HG02981 (cell line): ENCODE measurements at regions not wholly inside any gene's neighbourhood (a gene's known extent, or its start where the extent isn't known, plus 50 kb on each side); places are given as distances from the start of the nearest gene placed in this dataset.

Experiments
- ATAC-seq: cut with Tn5 transposase; IDR thresholded peaks from one replicate; pipeline ENCODE4 v1.9.1; 2021; ENCODE audit warnings: mild to moderate bottlenecking, moderate library complexity; ENCODE audit not compliant: unreplicated experiment

DNA sequence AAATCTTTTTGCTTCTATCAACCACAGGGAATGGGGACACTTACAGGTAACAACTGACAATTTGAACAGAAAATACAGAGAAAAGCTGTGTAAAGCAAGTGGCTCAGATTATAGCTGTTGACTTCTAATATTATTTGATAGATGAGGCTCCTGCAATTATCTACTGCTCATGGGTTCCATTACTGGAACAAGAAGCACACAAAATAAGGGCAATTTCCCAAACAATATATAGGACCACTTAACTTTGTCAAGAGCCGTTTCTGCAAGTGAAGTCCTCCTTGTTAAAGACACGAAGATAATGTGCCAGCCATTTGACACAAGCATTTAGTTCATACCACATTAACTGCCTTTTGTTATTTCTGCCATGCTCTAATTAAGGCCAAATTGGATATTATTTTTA is 315.5 kb upstream of the ARID1B start:
- ATAC-seq: no peak

DNA sequence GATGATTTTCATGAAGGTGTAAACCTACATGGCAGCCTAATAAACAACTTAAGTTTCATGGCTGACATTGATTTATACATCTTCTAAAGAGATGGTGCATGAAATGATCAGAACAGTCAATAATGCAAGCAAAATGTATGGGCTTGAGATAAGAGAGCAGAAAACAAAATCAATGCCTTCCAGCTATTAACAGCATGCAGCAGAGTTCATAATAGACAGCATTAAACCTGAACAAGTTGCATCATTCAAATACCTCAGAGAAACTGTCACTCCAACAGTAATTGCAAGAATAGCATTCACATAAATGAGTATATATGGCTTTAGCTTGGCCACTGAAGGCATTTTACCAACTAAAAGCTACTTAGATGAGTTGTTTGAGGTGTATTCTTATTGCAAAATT is 319.6 kb upstream of the ARID1B start:
- ATAC-seq: no peak

DNA sequence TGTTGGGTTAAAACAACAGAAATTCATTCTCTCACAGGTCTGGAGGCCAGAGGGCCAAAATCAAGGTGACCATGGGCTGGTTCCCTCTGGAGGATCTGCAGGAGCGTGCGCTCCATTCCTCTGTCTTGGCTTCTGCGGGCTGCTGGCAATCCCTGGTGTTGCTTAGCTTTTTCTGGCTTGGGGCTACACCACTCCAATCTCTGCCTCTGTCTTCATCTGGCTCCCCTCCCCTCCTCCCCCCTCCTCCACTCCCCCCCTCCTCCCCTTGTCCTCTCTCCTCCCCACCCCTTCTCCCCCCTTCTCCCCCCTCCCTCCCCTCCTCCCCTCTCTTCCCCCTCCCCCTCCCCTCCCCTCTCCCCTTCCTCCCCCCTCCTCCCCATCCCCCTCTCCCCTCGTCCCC is 321.3 kb upstream of the ARID1B start:
- ATAC-seq: no peak

DNA sequence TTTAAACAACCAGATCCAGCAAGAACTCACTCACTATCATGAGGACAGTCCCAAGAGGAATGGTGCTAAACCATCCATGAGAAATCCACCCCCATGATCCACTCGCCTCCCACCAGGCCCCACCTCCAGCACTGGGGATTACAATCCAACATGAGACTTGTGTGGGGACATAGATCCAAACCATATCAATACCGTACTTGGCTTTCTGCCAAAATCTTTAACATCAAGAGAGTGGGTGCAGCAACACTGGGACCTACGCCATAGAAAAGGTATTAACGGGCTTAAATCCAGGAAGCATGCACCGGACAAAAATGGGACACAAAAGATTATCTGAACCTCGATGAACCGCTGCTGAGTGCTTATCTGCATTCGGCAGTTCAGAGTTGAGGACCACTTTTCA is 322.3 kb upstream of the ARID1B start:
- no peak for ATAC-seq

DNA sequence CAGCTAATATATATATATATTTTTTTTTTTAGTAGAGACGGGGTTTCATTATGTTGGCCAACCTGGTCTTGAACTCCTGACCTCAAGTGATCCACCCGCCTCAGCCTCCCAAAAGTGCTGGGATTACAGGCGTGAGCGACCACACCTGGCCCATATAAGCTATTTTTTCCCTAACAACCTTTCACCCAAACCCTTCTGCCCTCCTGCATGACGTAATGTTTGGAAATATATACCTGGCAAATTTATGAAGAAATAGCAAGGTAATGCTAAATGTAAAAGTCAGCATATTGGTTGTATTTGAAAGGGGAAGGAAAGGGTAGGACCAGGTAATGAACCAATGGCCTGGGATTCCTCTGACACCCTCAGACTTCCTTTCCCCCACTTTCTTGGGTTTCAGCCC is 325.5 kb upstream of the ARID1B start:
- no peak for ATAC-seq

DNA sequence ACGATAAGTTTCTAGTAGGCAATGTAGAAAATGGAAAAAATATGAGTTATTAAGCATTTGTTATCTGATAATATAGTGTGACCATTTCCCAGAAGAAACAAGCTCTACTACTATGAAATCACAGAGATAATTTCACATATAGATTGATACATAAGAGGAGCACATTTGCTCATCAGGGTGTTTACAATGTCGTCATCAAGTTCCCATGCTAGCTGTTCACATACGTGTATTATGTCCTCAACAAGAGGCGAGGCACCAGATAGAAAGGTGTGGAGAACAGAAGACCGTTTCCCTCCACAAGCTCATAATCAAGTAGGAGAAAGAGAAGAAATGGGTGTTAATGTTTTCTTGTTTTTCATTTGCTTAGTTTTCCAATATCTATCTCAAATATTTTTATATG is 326.1 kb upstream of the ARID1B start:
- ATAC-seq: no peak

DNA sequence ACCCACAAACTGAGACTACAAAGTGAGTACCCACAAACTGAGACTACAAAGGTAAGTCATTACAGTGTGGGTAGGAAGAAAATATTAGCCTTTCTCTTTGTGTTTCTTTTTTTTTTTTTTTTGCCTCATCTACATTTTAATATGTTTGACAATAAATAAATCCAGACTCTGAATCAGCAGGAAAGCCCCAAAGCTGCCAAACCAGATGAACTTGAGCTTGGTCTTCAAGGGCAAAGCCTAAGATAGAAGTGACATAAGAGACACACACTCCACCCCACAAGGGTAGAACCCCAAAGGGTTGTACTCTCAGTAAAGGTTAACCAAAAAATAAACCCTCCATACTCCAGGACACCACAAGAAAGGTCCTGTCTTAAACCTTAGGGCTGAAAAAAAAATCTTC is 326.8 kb upstream of the ARID1B start:
- ATAC-seq: no peak

DNA sequence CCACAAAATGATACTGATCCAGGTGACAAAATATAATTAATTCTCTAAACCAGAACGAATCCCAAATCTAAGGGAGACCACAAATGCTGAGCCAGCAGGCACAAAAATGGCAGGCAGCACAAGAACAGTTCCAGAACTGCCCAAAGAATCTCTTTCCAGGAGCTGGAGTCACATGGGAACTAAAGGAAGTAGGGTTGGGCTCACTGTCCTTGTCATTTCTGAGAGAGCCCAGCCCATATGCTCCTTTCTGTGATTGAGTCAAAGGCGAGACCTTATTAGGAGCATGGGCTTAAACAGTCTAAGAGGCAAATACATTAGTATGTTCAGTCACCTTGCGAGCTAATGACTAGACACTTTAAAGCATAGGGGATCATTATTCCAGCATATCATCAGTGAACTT is 327.6 kb upstream of the ARID1B start:
- no peak for ATAC-seq

DNA sequence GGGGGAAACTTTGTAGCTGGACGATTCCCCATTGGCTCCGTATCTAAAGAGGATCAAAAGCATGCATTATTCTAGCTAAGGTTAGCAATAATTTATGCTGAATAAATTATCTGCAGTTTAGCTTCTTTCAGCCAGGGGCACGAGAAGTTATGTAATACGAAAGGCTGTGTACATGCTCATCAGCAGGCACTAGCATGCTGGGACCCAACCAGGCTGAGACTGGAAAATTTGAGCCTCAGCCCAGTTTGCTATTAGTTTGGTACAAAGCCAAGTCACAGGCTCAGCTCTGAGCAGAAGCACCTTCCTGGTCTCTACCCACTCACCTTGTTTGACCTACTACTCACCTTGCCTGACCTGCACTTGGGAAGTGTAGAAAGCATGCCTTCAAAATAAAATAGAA is 328.1 kb upstream of the ARID1B start:
- no peak for ATAC-seq

DNA sequence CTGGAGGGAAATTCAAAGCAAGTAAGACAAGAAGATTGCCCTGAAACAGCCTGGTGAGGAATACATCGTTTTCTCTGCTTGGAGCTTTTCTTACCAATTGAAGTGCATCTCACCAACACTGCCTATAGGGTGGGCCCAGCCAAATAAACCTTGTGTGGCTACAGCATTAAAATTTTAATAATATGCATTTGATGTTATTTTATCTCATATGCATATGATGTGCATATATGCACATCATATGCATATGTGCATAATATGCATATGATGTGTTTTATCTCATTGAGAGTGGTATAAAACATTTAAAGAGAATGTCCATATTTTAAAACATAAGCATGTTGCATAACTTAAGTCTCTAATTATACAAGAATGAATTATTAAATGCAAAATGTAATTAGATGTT is 328.6 kb upstream of the ARID1B start:
- no peak for ATAC-seq

DNA sequence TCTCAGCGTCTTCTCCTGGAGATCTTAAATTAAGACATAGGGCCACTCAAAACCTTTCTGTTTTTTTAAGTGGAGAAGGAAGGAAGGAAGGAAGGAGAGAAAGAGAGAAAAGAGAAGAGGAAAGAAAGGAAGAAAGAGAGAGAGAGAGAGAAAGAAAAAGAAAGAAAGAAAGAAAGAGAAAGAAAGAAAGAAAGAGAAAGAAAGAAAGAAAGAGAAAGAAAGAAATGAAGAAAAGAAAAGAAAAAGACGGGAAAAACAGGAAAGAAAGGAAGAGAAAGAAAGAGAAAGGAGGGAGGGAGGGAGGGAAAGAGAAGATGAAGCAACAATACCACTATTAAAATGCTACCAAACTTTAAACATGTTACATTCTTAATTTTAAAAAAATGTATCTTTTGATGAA is 336.5 kb upstream of the ARID1B start:
- no peak for ATAC-seq

DNA sequence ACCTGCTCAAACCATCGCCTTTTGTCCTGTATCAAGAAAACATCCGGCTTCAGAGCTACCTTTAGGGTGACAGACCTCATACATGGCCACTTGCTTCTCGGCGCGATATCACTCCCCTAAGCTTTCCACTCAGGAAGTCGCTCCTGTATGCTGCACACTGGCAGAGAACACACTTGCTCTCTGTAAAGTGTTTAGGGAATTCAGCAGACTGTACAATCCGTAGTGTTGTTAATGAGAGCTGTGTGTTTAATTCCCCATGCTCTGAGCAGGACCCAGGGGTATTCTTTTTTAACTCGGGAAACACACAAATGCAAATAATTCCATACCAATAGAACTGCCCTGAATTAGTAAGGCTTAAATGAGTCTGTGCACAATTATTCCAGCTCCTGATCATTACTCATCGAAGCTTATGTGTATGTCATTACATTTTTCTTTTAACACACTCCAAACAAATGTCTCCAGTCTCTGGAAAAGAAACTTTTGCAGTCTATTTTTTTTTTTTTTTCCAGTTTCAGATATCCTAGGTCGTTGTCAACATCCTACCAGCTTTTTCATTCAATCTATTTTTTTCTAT is 338.7 kb upstream of the ARID1B start:
- ATAC-seq: no peak

DNA sequence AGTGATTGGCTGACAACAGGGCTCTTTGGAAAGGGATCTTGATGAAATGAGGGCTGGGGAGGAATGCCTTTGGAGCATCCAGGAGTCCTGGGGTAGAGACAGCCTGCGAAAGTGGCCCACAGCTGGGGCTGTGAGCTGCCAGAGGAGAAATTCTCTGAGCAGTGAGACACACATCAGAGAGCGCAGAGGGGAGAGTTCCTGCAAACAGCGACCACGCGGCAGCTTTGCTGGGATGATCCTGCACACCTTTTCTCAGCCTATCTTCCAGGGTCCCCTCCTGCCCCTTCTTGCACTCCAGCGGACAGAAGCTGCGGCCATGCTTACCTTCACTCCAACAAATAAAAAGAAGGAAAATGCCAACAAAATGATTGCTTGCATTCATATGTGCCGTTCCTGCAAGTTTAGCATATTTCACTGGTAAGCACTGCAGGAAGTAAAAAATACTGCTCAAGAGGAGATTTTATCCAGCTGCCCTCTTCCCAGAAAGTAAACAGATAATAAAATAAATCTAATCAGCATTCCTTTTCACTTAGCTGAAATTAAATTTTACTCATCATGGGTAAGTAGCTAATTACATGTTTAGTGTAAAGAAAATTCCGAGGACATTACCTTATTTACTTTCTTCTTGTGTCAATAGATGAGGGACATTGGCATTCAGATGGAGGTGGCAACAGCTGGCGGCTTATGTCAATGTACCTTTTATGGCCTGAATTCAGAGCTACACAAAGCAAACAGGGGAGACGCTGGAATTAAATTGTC is 339.9 kb upstream of the ARID1B start:
- no peak for ATAC-seq

DNA sequence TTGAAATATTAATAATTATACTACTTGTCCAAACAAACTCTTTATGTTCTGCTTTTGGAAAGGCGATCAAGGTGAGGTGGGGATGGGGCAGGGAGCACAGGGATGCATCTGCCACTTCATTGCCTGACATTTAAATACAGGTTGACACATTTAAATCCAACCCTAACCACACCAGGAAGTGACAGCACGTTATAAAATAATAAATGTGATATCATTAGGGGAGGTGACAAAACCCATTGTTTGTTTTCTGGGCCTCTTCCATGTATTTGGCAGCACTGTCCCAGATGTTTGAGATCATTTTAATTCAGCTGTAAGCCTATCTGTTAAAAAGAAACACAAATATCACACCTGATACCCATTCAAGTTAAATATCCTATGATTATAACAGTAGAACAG is 342.4 kb upstream of the ARID1B start:
- no peak for ATAC-seq

DNA sequence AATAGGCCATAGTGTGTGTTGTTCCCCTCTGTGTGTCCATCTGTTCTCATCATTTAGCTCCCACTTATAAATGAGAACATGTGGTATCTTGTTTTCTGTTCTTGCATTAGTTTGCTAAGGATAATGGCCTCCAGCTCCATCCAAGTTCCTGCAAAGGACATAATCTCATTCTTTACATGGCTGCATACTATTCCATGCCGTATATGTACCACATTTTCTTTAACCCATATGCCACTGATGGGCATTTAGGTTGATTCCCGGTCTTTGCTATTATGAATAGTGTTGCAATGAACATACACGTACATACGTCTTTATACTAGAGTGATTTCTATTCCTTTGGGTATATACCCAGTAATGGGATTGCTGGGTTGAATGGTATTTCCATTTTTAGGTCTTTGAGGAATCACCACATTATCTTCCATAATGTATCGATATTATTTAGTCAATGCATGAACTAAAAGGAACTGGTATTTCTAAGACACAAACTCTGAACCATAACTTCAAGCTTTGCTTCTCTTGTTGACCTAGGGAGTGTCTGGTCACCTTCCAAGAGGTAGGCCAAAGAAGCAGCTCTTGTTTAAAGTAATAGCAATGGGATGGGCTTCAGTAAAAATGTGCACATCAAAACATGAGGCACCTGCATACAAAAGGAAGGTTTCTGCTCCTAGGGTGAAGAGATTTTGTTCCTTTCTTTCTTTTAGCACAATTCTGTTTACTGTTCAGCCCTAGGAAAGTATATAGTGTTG is 343.0 kb upstream of the ARID1B start:
- no peak for ATAC-seq

DNA sequence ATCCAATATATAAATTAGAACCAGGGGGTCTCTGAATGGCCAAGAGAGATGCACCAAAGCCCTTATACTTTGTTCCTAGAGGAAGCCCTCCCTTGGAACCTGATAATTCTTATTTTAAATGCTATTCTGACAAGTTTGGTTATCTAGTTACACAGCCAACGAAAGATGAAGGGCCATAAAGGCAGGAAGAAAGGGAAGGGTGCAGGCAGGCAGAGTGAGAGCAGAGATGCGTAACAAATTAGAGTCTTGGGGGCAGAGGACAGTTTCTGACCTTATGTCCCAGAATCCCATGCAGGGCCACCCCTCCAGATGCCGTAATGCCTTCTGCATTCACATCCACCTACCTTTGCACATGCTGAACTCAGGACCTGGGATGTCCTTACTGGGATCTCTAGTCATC is 344.6 kb upstream of the ARID1B start:
- ATAC-seq: no peak

DNA sequence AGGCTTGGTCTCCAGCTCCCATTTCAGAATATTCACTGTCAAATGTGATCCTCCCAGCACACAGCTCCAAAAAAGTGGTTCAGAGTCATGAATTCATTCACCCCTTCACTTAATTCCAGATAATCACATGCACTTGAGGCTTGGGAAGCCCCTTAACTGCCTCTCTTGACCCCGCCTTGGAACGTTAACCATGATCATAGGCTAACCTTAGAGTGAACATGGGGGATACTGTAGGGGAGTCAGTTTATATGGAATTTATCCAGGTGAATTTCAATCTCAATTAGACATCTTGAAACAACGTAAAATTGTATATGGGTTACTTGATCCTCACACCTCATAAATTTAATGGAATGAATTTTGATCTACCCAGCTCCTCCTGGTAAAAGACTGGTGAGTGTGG is 346.8 kb upstream of the ARID1B start:
- no peak for ATAC-seq

DNA sequence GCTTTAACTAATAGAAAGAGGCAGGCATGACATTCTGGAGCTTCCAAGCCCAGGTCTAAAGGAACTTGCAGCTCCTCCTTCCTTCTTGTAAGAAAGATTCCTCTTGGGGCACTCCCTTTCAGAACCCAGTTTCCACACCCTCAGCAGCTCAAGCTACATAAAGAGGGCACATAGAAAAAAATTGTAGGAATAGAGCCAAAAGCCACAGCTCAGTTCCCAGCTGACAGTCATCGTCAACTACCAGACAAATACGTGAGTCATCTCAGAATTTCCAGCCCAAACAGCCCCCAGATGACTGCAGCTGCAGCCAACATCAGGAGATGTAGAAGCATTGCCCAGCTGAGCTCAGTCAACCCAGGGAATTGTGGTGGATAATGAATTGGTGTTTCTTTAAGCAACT is 349.8 kb upstream of the ARID1B start:
- no peak for ATAC-seq

DNA sequence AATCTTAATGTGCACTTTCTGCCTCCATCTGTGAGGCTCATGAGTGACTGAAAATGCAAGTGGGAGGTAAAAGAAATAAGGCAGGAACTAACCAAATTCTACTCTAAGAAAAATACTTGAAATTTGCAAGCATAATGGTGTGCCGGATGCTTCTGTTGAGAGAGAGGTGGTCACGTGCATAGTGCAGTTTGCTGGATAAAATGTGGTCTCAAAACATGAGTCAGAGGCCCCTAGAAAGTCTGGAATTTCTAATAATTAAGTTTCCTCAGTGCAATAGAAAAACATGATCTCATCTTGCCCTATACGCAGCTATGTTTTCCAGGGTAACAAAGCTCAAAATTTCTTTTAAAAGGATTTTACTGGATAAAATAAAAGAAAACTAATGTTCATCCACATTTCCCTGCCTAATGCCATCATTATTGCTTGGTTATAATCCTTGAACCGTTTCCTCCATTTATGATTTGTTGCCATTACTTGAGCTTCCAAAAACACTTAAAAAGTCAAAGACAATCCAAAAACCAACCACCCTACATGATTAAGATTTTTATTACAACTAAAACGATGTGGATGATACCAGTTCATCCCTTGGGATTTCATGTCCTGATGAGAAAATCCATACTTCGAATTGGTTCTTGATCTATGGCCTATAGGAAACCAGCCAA is 351.7 kb upstream of the ARID1B start:
- ATAC-seq: no peak

DNA sequence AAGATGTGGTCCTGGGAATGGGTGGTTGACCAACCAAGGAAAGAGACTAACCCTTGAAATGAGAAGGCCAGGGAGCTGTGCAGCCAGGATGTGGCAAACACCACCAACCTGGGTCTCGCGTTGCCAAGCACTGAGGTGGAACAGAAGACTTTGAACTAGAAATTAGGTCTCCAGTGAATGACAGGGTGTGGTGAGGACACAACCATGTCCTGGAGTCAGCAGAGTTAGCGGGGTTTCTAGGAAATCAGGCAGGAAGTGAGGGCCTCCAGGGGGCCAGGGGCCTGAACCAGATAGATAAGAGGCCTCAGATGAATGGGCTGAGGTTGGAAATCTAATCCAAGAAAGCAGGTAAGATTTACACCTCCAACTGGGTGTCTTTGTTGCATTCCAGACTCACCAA is 353.3 kb upstream of the ARID1B start:
- ATAC-seq: no peak

DNA sequence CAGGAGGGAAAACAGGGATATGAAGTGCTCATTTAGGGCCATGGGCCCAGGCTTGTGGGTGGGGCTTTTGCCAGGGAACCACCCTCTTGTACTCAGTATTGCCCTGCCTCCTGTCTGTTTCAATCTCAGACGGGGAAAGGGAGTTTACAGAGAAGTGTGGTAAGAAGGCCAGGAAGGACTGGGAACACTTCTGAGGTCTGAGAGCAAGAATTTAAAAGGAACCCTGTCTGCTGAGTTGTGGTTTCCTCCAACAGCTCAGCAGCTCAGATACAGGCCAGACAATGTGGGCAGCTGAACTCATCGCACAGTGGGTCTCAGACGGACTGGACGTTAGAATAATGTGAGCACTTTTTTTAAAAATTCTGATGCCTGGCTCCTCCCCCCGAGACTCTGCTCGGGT is 354.1 kb upstream of the ARID1B start:
- no peak for ATAC-seq

DNA sequence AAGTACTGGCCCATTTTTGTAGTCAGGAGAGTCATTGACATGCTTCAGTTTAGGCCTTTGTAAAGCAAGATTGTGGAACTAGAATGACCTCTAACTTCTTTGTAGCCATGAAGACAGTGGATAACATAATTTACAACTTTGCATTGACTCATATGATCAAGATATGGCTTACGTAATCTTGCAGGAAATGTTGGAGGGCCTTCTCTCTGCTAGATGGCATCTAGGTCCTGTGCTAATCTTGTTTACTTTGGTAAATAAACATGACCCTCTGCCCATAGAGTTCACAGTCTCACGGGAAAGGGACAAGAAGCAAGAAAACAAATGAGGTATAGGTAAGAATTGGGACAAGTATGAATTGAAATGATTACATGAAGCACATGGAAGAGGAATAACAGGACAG is 355.2 kb upstream of the ARID1B start:
- no peak for ATAC-seq
